Thymus (tissue), 11 donors: ENCODE measurements at regions not wholly inside any gene's neighbourhood (a gene's known extent, or its start where the extent isn't known, plus 50 kb on each side); places are given as distances from the start of the nearest gene placed in this dataset.

Source experiments
- DNase-seq, 9 donors: peaks; one replicate each; pipeline ENCODE4 v3.0.0-alpha.2; 2013; ENCODE audit warnings: low spot score in 9 of 9, low read depth in 6 of 9, missing footprints in 1 of 9
- H3K27ac ChIP-seq, 2 donors: one replicate each; pipeline ENCODE4 v1.5.1; 2013; ENCODE audit warnings: control low read depth in 1 of 2, low read depth in 1 of 2, low read length in 1 of 2, mild to moderate bottlenecking in 1 of 2, moderate library complexity in 1 of 2
- H3K27me3 ChIP-seq, 2 donors: one replicate each; pipeline ENCODE4 v1.5.1; 2013; ENCODE audit warnings: low read length in 1 of 2; ENCODE audit not compliant: control insufficient read depth in 2 of 2, insufficient read depth in 1 of 2
- H3K36me3 ChIP-seq, 2 donors: one replicate each; pipeline ENCODE4 v1.5.1; 2013; ENCODE audit warnings: low read length in 1 of 2, mild to moderate bottlenecking in 1 of 2, moderate library complexity in 1 of 2; ENCODE audit not compliant: control insufficient read depth in 2 of 2, insufficient read depth in 2 of 2
- H3K4me1 ChIP-seq, 2 donors: one replicate each; pipeline ENCODE4 v1.5.1; 2013; ENCODE audit warnings: low read length in 2 of 2; ENCODE audit not compliant: control insufficient read depth in 2 of 2, insufficient read depth in 2 of 2
- H3K4me3 ChIP-seq, 2 donors: one replicate each; pipeline ENCODE4 v1.5.1; 2013; ENCODE audit warnings: low read length in 2 of 2, control low read depth in 1 of 2, mild to moderate bottlenecking in 1 of 2
- H3K9me3 ChIP-seq, 2 donors: one replicate each; pipeline ENCODE4 v1.5.1; 2013; ENCODE audit warnings: low read length in 1 of 2, mild to moderate bottlenecking in 1 of 2; ENCODE audit not compliant: control insufficient read depth in 2 of 2, insufficient read depth in 1 of 2
- WGBS: extraction: QIAGEN DNeasy Blood & Tissue Kit; methylation state at CpG from one replicate; pipeline ENCODE4 v1.1.7; 2013; 5-methylcytosine and 5-hydroxymethylcytosine counted together
- donor health status: healthy.

DNA sequence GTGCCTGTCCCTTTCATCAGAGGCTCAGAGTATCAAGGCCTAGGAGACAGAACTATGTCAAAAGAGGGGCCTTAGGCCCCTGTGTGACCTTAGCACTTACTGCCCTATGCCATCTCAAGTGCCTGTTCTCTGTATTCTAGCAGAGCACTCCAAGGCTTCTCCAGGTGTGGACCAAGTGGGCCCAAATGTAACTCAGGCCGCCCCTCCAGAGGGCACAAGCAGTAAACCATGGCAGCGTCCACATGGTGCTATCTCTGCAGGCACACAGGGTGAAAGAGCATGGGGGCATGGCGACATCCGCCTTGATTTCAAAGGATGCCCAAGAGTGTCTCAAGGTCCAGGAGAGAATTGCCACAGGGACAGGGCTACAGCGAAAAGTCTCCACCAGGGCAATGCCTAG is 628.7 kb downstream of the RPS29 start:
- Histone ChIP-seq H3K9me3 (no peaks in the 10 kb centered on the region), H3K4me1 (no peaks in the 10 kb centered on the region), H3K27ac (no peak overlapping the region), H3K27me3 (no peaks in the 10 kb centered on the region), H3K36me3 (no peaks in the 10 kb centered on the region), H3K4me3 (no peak overlapping the region)
- WGBS: 98% methylated on average over 5 of the region's 5 CpGs
- DNase-seq: no peak

DNA sequence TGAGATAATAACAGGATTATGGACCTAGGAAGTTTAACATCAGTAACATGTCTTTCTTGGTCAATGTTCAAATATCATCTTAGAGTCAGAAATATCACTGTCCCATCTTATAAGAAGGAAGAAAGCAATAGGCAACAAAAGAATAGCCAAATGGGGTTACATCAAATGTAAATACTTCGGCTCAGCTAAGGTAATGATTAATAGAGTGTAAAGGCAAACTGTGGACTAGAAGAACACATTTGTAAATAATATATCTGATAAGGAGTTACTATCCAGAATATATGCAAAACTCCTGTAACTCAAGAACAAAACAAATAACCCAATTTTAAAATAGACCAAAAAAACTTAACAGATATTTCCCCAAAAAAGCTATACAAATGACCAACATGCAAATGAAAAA is 630.3 kb downstream of the RPS29 start:
- Histone ChIP-seq H3K4me1 (no peaks in the 10 kb centered on the region), H3K9me3 (no peaks in the 10 kb centered on the region), H3K4me3 (no peak overlapping the region), H3K36me3 (no peaks in the 10 kb centered on the region), H3K27me3 (no peaks in the 10 kb centered on the region), H3K27ac (no peak overlapping the region)
- no peak for DNase-seq
- WGBS: 95% methylated on average over 1 of the region's 1 CpG

DNA sequence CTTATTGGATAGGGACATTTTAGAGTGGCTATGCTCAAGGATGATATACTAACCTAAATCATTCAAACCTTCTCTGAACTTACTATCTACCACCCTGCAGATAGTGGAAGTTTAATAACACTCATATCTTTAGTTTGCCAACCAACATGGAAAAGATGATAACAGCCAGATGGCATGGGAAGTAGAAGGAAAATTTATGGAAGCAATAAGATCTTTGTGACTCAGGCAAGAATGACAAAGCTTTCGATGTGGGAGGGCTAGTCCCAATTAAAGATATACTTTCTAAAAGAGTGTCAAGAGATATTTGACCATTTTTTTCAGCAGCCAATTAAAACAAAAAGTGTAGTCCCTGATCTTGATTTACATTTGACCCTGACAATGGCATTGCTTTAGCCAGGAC is 631.7 kb downstream of the RPS29 start:
- no peaks in the 10 kb centered on the region for H3K4me1 ChIP-seq
- no peaks in the 10 kb centered on the region for H3K27me3 ChIP-seq
- H3K9me3 ChIP-seq: no peaks in the 10 kb centered on the region
- DNase-seq: no peak
- H3K36me3 ChIP-seq: no peaks in the 10 kb centered on the region
- WGBS: 96% methylated on average over 1 of the region's 1 CpG
- H3K4me3 ChIP-seq: no peak overlapping the region
- no peak overlapping the region for H3K27ac ChIP-seq

DNA sequence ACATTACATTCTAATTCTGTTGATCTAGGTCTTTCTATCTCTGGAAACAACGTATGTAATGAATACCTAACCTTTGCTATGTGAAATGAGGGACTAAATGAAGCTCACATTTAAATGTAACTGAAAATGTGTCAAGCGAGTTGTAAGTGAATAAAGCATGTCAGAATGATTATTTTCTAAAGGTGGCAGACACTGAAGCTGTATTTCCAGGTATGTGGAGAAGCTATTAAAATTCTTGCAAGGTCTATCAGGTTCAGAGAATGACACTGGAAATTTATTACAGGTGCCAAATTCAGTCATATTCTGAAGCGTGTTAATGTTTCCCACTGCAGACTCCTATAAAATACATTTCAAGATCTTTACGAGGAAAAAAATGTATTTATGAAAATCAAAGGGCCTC is 641.4 kb downstream of the RPS29 start:
- H3K4me1 ChIP-seq: no peaks in the 10 kb centered on the region
- no peaks in the 10 kb centered on the region for H3K36me3 ChIP-seq
- 86% methylated on average over 4 of the region's 4 CpGs for WGBS
- no peak overlapping the region for H3K27ac ChIP-seq
- H3K4me3 ChIP-seq: no peak overlapping the region
- DNase-seq: no peak
- no peaks in the 10 kb centered on the region for H3K9me3 ChIP-seq
- H3K27me3 ChIP-seq: no peaks in the 10 kb centered on the region

DNA sequence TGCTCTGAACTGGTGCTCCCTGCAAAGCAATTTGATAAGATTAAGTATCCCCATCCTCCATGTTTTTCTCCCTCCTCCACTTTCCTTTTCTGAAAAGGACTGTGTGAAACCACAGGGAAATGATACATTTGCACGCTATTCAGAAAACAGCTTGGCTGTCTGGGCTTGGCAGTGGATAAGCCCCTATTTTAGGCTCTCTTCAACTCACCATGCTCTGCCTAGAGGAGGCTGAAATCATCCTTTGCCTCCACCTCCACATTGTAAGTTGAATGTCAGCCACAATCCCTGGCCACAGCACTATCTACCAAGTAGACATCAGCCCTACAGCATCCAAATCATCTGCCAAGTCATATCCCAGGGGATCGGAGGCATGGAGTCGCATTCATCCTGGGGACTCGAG is 642.3 kb downstream of the RPS29 start:
- H3K4me3 ChIP-seq: no peak overlapping the region
- WGBS: 93% methylated on average over 4 of the region's 4 CpGs

DNA sequence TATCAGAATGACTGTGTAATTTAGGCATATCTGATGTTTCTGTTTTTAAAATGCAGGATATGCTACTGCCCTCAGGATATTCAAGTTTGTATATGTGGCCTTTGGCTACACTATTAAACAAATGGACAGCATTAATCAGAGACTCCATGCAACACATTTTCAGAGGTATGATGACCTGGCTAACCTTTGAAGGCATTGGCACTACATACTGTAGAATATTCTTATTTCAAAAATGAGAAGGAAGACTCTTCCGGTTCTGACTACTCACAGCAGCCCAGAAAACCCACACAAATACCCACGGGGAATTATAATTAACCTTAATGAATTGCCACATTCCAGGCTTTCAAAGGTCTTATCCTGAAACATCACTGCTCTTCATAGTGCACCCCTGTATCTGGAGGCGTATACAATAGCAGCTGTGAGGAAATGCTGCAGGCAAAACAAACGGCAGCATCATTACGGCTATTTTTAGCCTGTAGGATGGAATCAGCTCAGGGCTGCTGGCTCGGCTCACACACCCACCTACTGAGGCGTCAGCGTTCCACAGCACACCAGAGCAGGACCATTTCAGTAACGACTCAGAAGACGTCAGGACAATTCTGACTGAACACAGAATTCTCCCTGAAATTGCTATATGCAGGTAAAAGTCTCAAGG is 648.5 kb downstream of the RPS29 start:
- H3K4me1 ChIP-seq: no peaks in the 10 kb centered on the region
- H3K27ac ChIP-seq: no peak overlapping the region
- 86% methylated on average over 10 of the region's 10 CpGs for WGBS
- H3K9me3 ChIP-seq: no peaks in the 10 kb centered on the region
- H3K4me3 ChIP-seq: no peak overlapping the region
- H3K27me3 ChIP-seq: no peaks in the 10 kb centered on the region
- DNase-seq: no peak
- no peaks in the 10 kb centered on the region for H3K36me3 ChIP-seq

More for the DNA sequence above, 642.3 kb downstream of the RPS29 start:
- Histone ChIP-seq H3K27me3 (no peaks in the 10 kb centered on the region), H3K36me3 (no peaks in the 10 kb centered on the region), H3K4me1 (no peaks in the 10 kb centered on the region), H3K9me3 (no peaks in the 10 kb centered on the region), H3K27ac (no peak overlapping the region)
- no peak for DNase-seq

DNA sequence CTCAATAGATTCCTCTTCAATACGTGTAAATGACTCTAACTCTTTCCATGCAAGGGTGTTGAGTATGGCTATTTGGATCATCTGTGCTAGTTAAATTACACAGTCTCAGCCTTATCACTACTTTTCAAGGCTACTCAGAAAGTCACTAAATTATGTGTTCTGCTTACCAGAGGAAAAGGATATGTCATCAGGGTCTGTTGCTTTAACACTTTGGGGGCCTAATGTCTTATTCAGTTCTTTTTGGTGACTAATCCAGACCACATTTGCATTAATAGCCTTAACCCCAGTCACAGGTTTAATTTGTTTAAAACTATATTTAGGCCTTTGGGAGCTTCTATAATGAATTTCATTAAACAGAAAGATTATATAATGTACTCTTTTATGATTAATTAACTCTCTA is 649.3 kb downstream of the RPS29 start:
- Histone ChIP-seq H3K4me3 (no peak overlapping the region), H3K36me3 (no peaks in the 10 kb centered on the region), H3K9me3 (no peaks in the 10 kb centered on the region), H3K4me1 (no peaks in the 10 kb centered on the region), H3K27ac (no peak overlapping the region), H3K27me3 (no peaks in the 10 kb centered on the region)
- DNase-seq: no peak
- 72% methylated on average over 1 of the region's 1 CpG for WGBS

DNA sequence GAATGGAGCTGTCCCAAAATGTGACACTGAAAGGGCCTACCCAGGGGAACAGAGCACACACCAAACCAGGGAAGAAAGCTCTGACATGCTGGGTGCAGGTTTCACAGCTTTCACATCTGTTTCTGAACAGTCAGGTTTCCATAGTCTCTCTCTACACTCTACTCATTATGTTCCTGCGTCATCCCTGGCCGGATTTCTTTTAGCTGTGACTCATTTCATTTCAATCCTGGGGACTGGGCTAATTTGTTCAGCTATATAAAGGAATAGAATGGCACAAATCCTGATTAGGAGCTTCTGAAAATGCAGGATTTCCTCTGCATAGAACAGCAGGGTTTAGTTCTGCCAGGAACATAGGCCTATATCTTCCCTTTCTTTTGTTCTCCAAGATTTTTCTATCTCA is 649.8 kb downstream of the RPS29 start:
- no peaks in the 10 kb centered on the region for H3K4me1 ChIP-seq
- H3K4me3 ChIP-seq: no peak overlapping the region
- H3K9me3 ChIP-seq: no peaks in the 10 kb centered on the region
- H3K27ac ChIP-seq: no peak overlapping the region
- H3K36me3 ChIP-seq: no peaks in the 10 kb centered on the region
- H3K27me3 ChIP-seq: no peaks in the 10 kb centered on the region
- no peak for DNase-seq
- WGBS: 90% methylated on average over 2 of the region's 2 CpGs

DNA sequence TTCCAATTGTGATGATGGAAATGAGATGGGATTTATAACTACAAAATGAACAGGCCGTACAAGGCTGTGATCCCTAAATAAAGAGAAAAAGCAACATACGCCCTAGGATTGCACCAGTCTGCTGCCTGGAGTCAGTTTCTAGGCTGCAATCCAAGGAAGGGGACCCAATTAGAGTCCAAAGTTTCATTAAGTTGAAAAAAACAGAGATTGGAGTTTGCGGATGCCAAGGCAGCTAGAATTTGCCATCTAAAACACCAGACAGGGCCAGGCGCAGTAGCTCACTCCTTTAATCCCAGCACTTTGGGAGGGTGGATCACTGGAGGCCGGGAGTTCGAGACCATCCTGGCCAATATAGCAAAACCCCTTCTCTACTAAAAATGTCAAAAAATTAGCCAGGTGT is 661.0 kb downstream of the RPS29 start:
- Histone ChIP-seq H3K27ac (no peak overlapping the region), H3K4me1 (no peaks in the 10 kb centered on the region), H3K4me3 (no peak overlapping the region), H3K36me3 (no peaks in the 10 kb centered on the region), H3K27me3 (no peaks in the 10 kb centered on the region), H3K9me3 (no peaks in the 10 kb centered on the region)
- 99% methylated on average over 6 of the region's 6 CpGs for WGBS
- no peak for DNase-seq

DNA sequence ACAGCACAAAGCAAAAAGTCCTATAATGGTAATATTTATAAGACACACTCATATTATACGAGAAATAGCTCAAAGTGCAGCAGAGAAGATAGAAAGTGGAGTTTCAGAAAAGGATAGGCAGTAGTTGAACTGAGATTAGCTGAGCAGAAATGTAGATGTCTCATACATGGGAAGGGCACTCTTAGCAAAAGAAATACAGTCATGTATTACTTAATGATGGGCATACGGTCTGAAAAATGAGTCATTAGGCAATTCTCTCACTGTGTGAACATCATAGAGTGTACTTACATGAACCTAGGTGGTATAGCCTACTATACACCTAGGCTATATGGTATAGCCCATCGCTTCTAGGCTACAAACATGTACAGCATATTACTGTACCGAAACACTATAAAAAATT is 671.3 kb downstream of the RPS29 start:
- no peak for DNase-seq
- WGBS: 92% methylated on average over 4 of the region's 4 CpGs
- Histone ChIP-seq H3K4me1 (no peaks in the 10 kb centered on the region), H3K9me3 (no peaks in the 10 kb centered on the region), H3K36me3 (no peaks in the 10 kb centered on the region), H3K27ac (no peak overlapping the region), H3K4me3 (no peak overlapping the region), H3K27me3 (no peaks in the 10 kb centered on the region)
